ENCODE measurements at regions not wholly inside any gene's neighbourhood (a gene's known extent, or its start where the extent isn't known, plus 50 kb on each side); places are given as distances from the start of the nearest gene placed in this dataset.

- H3K27me3 ChIP-seq, result no peaks in the 10 kb centered on the region
- no peak overlapping the region for H3K4me3 ChIP-seq
- H3K36me3 ChIP-seq, result no peaks in the 10 kb centered on the region
- H3K9me3 ChIP-seq (replicated peaks), result no peaks in the 10 kb centered on the region
- H3K4me1 ChIP-seq, result no peaks in the 10 kb centered on the region
- DNase-seq, result peak in 1 of 2 experiments; percentile 22
- H3K27ac ChIP-seq, result no peak overlapping the region
Observed at GRCh38 chr3:41111011-41111410, 88.3 kb upstream of the CTNNB1 start.

GRCh38 chr3:41112466-41112865 is 86.8 kb upstream of the CTNNB1 start:
- H3K4me1 ChIP-seq, result peaks cover 5% of the 10 kb centered on the region; the same call in 1 of the 2 replicates
- no peaks in the 10 kb centered on the region for H3K27me3 ChIP-seq
- no peak overlapping the region for H3K4me3 ChIP-seq
- no peaks in the 10 kb centered on the region for H3K9me3 ChIP-seq (replicated peaks)
- no peak for DNase-seq
- H3K36me3 ChIP-seq, result no peaks in the 10 kb centered on the region
- no peak overlapping the region for H3K27ac ChIP-seq

GRCh38 chr3:41115069-41115468 is 84.2 kb upstream of the CTNNB1 start:
- H3K27ac ChIP-seq, result no peak overlapping the region
- H3K36me3 ChIP-seq, result no peaks in the 10 kb centered on the region
- DNase-seq, result no peak
- H3K27me3 ChIP-seq, result no peaks in the 10 kb centered on the region
- H3K4me1 ChIP-seq, result peaks cover 20% of the 10 kb centered on the region
- H3K4me3 ChIP-seq, result no peak overlapping the region
- no peaks in the 10 kb centered on the region for H3K9me3 ChIP-seq (replicated peaks)

- Histone ChIP-seq H3K4me3 (no peak overlapping the region), H3K27me3 (no peaks in the 10 kb centered on the region), H3K9me3 (replicated peaks) (no peaks in the 10 kb centered on the region), H3K27ac (no peak overlapping the region), H3K4me1 (peaks cover 20% of the 10 kb centered on the region), H3K36me3 (no peaks in the 10 kb centered on the region)
- DNase-seq, result no peak
Observed at GRCh38 chr3:41116851-41117250, 82.5 kb upstream of the CTNNB1 start.

- H3K36me3 ChIP-seq, result no peaks in the 10 kb centered on the region
- H3K4me1 ChIP-seq, result peaks cover 20% of the 10 kb centered on the region
- H3K27me3 ChIP-seq, result no peaks in the 10 kb centered on the region
- peak overlapping the region; percentile 8 for H3K4me3 ChIP-seq
- peak overlapping the region; percentile 53 for H3K27ac ChIP-seq
- H3K9me3 ChIP-seq (replicated peaks), result no peaks in the 10 kb centered on the region
- DNase-seq, result peak; percentile 88 to 91
Observed at GRCh38 chr3:41117398-41117870, 81.9 kb upstream of the CTNNB1 start.

DNA sequence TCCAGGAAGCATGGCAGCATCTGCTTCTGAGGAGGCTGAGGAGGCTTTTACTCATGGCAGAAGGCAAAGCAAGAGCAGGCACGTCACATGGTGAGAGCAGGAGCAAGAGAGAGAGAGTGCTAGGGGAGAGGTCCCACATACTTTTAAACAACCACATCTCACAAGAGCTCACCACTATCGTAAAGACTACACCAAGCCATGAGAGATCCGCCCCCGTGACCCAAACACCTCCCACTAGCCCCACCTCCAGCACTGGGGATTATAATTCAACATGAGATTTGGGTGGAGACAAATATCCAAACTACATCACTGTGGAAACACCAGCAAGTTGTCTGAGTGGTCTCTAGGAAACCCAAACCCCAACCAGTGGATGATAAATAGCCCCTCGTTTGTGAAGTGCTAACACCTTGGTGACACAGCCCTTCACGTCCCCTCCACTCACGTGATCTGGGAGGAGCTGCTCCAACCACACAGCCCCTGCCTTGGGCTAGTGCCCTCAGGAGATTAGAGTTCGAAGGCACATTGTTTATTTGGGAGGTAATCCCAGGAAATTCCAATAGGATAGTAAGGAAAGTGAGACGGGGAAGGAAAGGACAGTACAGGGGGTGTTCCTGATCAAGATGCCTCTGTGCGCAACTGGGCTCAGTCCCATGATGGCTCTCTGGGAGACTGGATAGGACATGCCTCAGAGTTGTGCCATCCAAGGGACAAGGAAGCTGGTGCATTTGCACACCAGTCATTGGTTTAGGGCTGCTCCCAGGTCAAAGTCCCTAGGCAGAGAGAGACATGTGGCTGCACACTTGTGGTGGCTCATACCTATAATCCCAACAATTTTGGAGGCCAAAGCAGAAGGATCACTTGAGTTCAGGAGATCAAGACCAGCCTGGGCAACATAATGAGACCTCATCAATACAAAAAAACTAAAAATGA is 80.6 kb upstream of the CTNNB1 start:
- peak; percentile 18 to 39 for DNase-seq
- Histone ChIP-seq H3K4me1 (peaks cover 20% of the 10 kb centered on the region), H3K4me3 (no peak overlapping the region), H3K36me3 (no peaks in the 10 kb centered on the region), H3K27ac (no peak overlapping the region), H3K27me3 (no peaks in the 10 kb centered on the region), H3K9me3 (replicated peaks) (no peaks in the 10 kb centered on the region)

DNA sequence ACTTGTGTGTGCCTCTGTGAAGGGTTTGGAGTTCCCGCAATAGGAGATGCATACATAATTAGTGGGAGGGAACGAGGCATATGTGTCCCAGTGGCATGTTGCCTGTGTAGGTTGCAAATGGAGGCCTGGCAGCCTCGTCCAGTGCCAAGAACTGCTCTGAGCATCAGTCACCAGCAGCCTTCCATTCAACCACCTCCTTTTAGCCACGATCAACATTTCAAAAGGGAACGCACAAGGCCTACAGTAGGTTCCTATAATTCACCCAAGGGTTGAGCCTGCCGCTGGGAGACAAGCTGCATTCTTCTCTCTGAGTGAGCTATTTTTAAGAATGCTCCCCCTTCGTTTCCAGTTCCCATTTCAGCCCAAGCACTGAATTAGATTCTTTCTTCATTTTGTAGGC is 78.8 kb upstream of the CTNNB1 start:
- no peak overlapping the region for H3K27ac ChIP-seq
- no peaks in the 10 kb centered on the region for H3K27me3 ChIP-seq
- no peaks in the 10 kb centered on the region for H3K9me3 ChIP-seq (replicated peaks)
- no peak overlapping the region for H3K4me3 ChIP-seq
- DNase-seq, result no peak
- H3K36me3 ChIP-seq, result no peaks in the 10 kb centered on the region
- H3K4me1 ChIP-seq, result peaks cover 20% of the 10 kb centered on the region

DNA sequence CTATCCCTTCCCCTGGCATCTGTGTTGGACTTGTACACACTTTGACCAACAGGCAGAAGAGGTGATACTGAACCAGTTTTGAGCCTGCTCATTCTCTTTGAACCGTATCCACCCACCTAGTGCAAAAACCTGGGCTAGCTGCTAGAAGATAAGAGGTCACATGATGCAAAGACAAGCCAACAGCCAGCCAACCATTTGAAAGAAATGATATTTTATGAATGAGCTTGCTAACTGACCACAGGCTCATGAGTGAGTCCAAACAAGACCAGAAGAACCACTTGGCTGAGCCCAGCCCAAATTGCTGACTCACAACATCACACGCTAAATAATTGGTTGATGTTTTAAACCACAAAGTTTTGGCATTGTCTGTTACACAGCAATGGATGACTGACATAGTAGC is 74.0 kb upstream of the CTNNB1 start:
- Histone ChIP-seq H3K9me3 (replicated peaks) (no peaks in the 10 kb centered on the region), H3K27ac (no peak overlapping the region)

GRCh38 chr3:41126472-41126871 is 72.8 kb upstream of the CTNNB1 start:
- H3K4me3 ChIP-seq, result no peak overlapping the region
- no peaks in the 10 kb centered on the region for H3K27me3 ChIP-seq
- H3K4me1 ChIP-seq, result no peaks in the 10 kb centered on the region
- no peaks in the 10 kb centered on the region for H3K36me3 ChIP-seq
- no peaks in the 10 kb centered on the region for H3K9me3 ChIP-seq (replicated peaks)
- no peak overlapping the region for H3K27ac ChIP-seq
- no peak for DNase-seq

More for the DNA sequence above, 74.0 kb upstream of the CTNNB1 start:
- no peak overlapping the region for H3K4me3 ChIP-seq
- no peaks in the 10 kb centered on the region for H3K27me3 ChIP-seq
- no peaks in the 10 kb centered on the region for H3K4me1 ChIP-seq
- H3K36me3 ChIP-seq, result no peaks in the 10 kb centered on the region
- no peak for DNase-seq

- DNase-seq, result no peak
- Histone ChIP-seq H3K9me3 (replicated peaks) (no peaks in the 10 kb centered on the region), H3K4me3 (no peak overlapping the region), H3K27ac (no peak overlapping the region), H3K36me3 (no peaks in the 10 kb centered on the region), H3K27me3 (no peaks in the 10 kb centered on the region), H3K4me1 (no peaks in the 10 kb centered on the region)
Observed at GRCh38 chr3:41126961-41127360, 72.3 kb upstream of the CTNNB1 start.

- H3K27me3 ChIP-seq, result no peaks in the 10 kb centered on the region
- no peaks in the 10 kb centered on the region for H3K9me3 ChIP-seq (replicated peaks)
- H3K4me1 ChIP-seq, result no peaks in the 10 kb centered on the region
- DNase-seq, result no peak
- no peak overlapping the region for H3K4me3 ChIP-seq
- no peaks in the 10 kb centered on the region for H3K36me3 ChIP-seq
- no peak overlapping the region for H3K27ac ChIP-seq
Observed at GRCh38 chr3:41127414-41127813, 71.9 kb upstream of the CTNNB1 start.

DNA sequence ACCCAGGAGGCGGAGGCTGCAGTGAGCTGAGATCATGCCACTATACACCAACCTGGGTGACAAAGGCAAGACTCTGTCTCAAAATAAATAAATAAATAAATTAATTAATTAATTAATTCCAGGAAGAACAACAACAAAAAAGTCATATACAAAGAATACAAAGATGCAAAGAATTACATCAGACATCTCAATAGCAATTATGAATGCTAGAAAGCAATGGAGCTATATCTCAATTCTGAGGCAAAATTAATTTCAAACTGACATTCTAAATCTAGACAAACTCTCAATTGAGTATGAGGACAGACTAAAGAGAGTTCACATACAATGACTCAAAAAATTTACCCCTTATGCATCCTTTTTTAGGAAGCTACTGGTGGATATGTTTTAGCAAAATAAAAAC is 69.6 kb upstream of the CTNNB1 start:
- H3K4me3 ChIP-seq, result no peak overlapping the region
- H3K36me3 ChIP-seq, result no peaks in the 10 kb centered on the region
- no peak overlapping the region for H3K27ac ChIP-seq
- H3K27me3 ChIP-seq, result no peaks in the 10 kb centered on the region
- no peak for DNase-seq
- H3K4me1 ChIP-seq, result no peaks in the 10 kb centered on the region
- no peaks in the 10 kb centered on the region for H3K9me3 ChIP-seq (replicated peaks)

GRCh38 chr3:41131224-41131623 is 68.1 kb upstream of the CTNNB1 start:
- DNase-seq, result no peak
- H3K27ac ChIP-seq, result no peak overlapping the region
- H3K36me3 ChIP-seq, result no peaks in the 10 kb centered on the region
- no peaks in the 10 kb centered on the region for H3K9me3 ChIP-seq (replicated peaks)
- H3K4me3 ChIP-seq, result no peak overlapping the region
- no peaks in the 10 kb centered on the region for H3K27me3 ChIP-seq
- H3K4me1 ChIP-seq, result no peaks in the 10 kb centered on the region

- Histone ChIP-seq H3K27me3 (no peaks in the 10 kb centered on the region), H3K9me3 (replicated peaks) (no peaks in the 10 kb centered on the region)
- no peak for DNase-seq
Observed at GRCh38 chr3:41137686-41138111, 61.6 kb upstream of the CTNNB1 start.

GRCh38 chr3:41138146-41138545 is 61.2 kb upstream of the CTNNB1 start:
- H3K27ac ChIP-seq, result no peak overlapping the region
- H3K4me3 ChIP-seq, result no peak overlapping the region
- no peaks in the 10 kb centered on the region for H3K9me3 ChIP-seq (replicated peaks)
- DNase-seq, result no peak
- H3K36me3 ChIP-seq, result no peaks in the 10 kb centered on the region
- H3K4me1 ChIP-seq, result no peaks in the 10 kb centered on the region
- no peaks in the 10 kb centered on the region for H3K27me3 ChIP-seq

More at GRCh38 chr3:41137686-41138111, 61.6 kb upstream of the CTNNB1 start:
- Histone ChIP-seq H3K4me3 (no peak overlapping the region), H3K27ac (no peak overlapping the region), H3K4me1 (no peaks in the 10 kb centered on the region), H3K36me3 (no peaks in the 10 kb centered on the region)

DNA sequence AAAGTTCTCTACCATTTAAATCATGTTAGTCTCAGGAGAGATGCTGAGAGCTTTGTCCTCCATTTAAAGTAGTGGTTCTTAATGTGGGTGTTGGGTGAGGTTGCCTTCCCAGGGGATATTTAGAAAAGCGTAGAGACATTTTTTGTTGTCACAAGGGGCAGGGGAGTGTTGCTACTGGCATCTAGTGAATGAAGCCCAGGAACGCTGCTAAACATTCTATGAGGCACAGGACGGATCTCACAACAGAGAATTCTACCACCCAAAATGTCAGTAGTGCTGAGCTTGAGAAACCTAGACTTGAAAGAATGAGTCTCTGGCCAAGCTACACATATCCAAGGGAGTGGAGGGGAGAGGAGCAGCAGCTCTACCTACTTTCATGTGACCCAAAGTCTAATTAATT is 60.7 kb upstream of the CTNNB1 start:
- Histone ChIP-seq H3K4me3 (no peak overlapping the region), H3K27me3 (no peaks in the 10 kb centered on the region), H3K27ac (no peak overlapping the region), H3K4me1 (no peaks in the 10 kb centered on the region), H3K36me3 (no peaks in the 10 kb centered on the region), H3K9me3 (replicated peaks) (no peaks in the 10 kb centered on the region)
- no peak for DNase-seq

All from SJCRH30 (cell line).